GM23338 (cell line): ENCODE measurements at regions not wholly inside any gene's neighbourhood (a gene's known extent, or its start where the extent isn't known, plus 50 kb on each side); places are given as distances from the start of the nearest gene placed in this dataset.
A peak's percentile ranks its signal among the peaks of the same experiment; 100 is the strongest.
"Not testable (repeated sequence)": the region's sequence is repeated elsewhere in the genome, so short reads cannot be mapped to it uniquely, and the experiment has no call there.

Experiments used
- ATAC-seq: fragments of 200-7000 bp; cut with Tn5 transposase; 3 replicates; pipeline ENCODE4 v1.9.1; 2020
- DNase-seq: peaks from one replicate; pipeline ENCODE4 v3.0.0-alpha.2; 2015; ENCODE audit warnings: low spot score
- H2AFZ ChIP-seq: fragments of 200-600 bp; sonication (generic); 2 replicates; pipeline ENCODE4 v1.8.0; 2016; ENCODE audit warnings: antibody characterized with exemption, mild to moderate bottlenecking, moderate library complexity
- H3F3A ChIP-seq: fragments of 200-600 bp; sonication (generic); replicated peaks from 2 replicates; pipeline ENCODE4 v1.8.0; 2017; ENCODE audit warnings: antibody characterized with exemption, mixed run types, low read depth
- H3K27ac ChIP-seq: fragments of 200-600 bp; sonication (generic); 2 replicates; pipeline ENCODE4 v1.6.1; 2016; ENCODE audit warnings: low read depth
- H3K27me3 ChIP-seq: fragments of 200-600 bp; sonication (generic); 2 replicates; pipeline ENCODE4 v1.8.0; 2016; ENCODE audit warnings: mild to moderate bottlenecking, mixed run types, moderate library complexity; ENCODE audit not compliant: insufficient read depth
- H3K36me3 ChIP-seq: fragments of 200-600 bp; sonication (generic); 2 replicates; pipeline ENCODE4 v1.8.0; 2016; ENCODE audit warnings: mild to moderate bottlenecking; ENCODE audit not compliant: insufficient read depth
- H3K4me1 ChIP-seq: fragments of 200-600 bp; sonication (generic); 2 replicates; pipeline ENCODE4 v1.8.0; 2016; ENCODE audit warnings: mild to moderate bottlenecking, moderate library complexity; ENCODE audit not compliant: insufficient read depth
- H3K4me2 ChIP-seq: fragments of 200-600 bp; sonication (generic); 2 replicates; pipeline ENCODE4 v1.7.1; 2017; ENCODE audit warnings: mixed run types
- H3K4me3 ChIP-seq: fragments of 200-600 bp; sonication (generic); 2 replicates; pipeline ENCODE4 v1.6.1; 2016; ENCODE audit warnings: mixed run types
- H3K79me2 ChIP-seq: fragments of 200-600 bp; sonication (generic); replicated peaks from 2 replicates; pipeline ENCODE4 v1.8.0; 2017; ENCODE audit warnings: mild to moderate bottlenecking; ENCODE audit not compliant: insufficient read depth
- H3K9me2 ChIP-seq: fragments of 200-600 bp; sonication (generic); 2 replicates; pipeline ENCODE4 v1.8.0; 2017; ENCODE audit not compliant: insufficient read depth
- H4K20me1 ChIP-seq: fragments of 200-600 bp; sonication (generic); replicated peaks from 2 replicates; pipeline ENCODE4 v1.8.0; 2017; ENCODE audit warnings: mild to moderate bottlenecking; ENCODE audit not compliant: insufficient read depth
- H3K27ac Mint-ChIP-seq: 2 replicates; pipeline ENCODE4 v1.8.0; 2020; ENCODE audit warnings: inconsistent platforms, mild to moderate bottlenecking, moderate library complexity, mixed read lengths
- H3K27me3 Mint-ChIP-seq: 3 replicates; pipeline ENCODE4 v1.8.0; 2022; ENCODE audit warnings: low read depth, mild to moderate bottlenecking, moderate library complexity, mixed read lengths, inconsistent platforms; ENCODE audit not compliant: insufficient read depth, poor library complexity
- H3K36me3 Mint-ChIP-seq: 3 replicates; pipeline ENCODE4 v1.8.0; 2021; ENCODE audit warnings: low read depth, mild to moderate bottlenecking, inconsistent platforms, moderate library complexity, mixed read lengths
- H3K4me1 Mint-ChIP-seq: 3 replicates; pipeline ENCODE4 v1.8.0; 2020; ENCODE audit warnings: mild to moderate bottlenecking, inconsistent platforms, mixed read lengths
- H3K4me3 Mint-ChIP-seq: 3 replicates; pipeline ENCODE4 v1.8.0; 2021; ENCODE audit warnings: moderate library complexity, mild to moderate bottlenecking, inconsistent platforms, mixed read lengths
- H3K9me3 Mint-ChIP-seq: 3 replicates; pipeline ENCODE4 v1.8.0; 2020; ENCODE audit warnings: moderate library complexity, mild to moderate bottlenecking, inconsistent platforms, mixed read lengths
- CREB1 ChIP-seq: fragments of 250-450 bp; sonication (Bioruptor Pico); IDR thresholded peaks from 2 replicates; pipeline ENCODE4 v1.5.0; 2020; ENCODE audit warnings: low read depth, mild to moderate bottlenecking, moderate library complexity
- CTCF ChIP-seq, 2 experiments: fragments of 200-600 bp in 1 of 2; sonication (generic) in 1 of 2; conservative IDR thresholded peaks; 2 replicates each; pipeline versions ENCODE4 v1.5.1 to v1.6.1; 2016 to 2017; ENCODE audit warnings: antibody characterized with exemption in 2 of 2, low read depth in 2 of 2, mild to moderate bottlenecking in 2 of 2, moderate library complexity in 1 of 2
- EZH2 ChIP-seq: fragments of 200-600 bp; sonication (generic); IDR thresholded peaks from one replicate; pipeline ENCODE4 v1.8.0; 2017; ENCODE audit warnings: antibody characterized with exemption, mild to moderate bottlenecking, low read depth; ENCODE audit not compliant: unreplicated experiment
- EZH2phosphoT487 ChIP-seq: fragments of 200-600 bp; sonication (generic); IDR thresholded peaks from one replicate; pipeline ENCODE4 v1.8.1; 2018; ENCODE audit warnings: antibody characterized with exemption; ENCODE audit not compliant: unreplicated experiment
- POLR2AphosphoS5 ChIP-seq: IDR thresholded peaks from 2 replicates; pipeline ENCODE4 v1.6.1; 2016; ENCODE audit warnings: antibody characterized with exemption, low read depth
- ZNF331 ChIP-seq: fragments of 250-450 bp; sonication (Bioruptor Pico); IDR thresholded peaks from 2 replicates; pipeline ENCODE4 v1.5.0; 2020; ENCODE audit warnings: low read depth, mild to moderate bottlenecking, moderate library complexity

GRCh38 chr1:190942475-190942874 is 464.8 kb upstream of the BRINP3 start:
- Mint-ChIP-seq H3K36me3 (no peaks in the 10 kb centered on the region), H3K4me3 (no peak overlapping the region), H3K27ac (no peak overlapping the region), H3K27me3 (no peaks in the 10 kb centered on the region), H3K9me3 (no peaks in the 10 kb centered on the region), H3K4me1 (peaks cover 6% of the 10 kb centered on the region; the same call in 2 of the 3 replicates)
- no peak overlapping the region for H3K27ac ChIP-seq
- H3K79me2 ChIP-seq = no peaks in the 10 kb centered on the region
- no peaks in the 10 kb centered on the region for H4K20me1 ChIP-seq
- H3K36me3 ChIP-seq = no peaks in the 10 kb centered on the region
- ATAC-seq (no peak), DNase-seq (no peak)
- no peak for TF ChIP-seq EZH2phosphoT487
- TF ChIP-seq CREB1 (CRISPR knock-in tag) = no peak
- H3K4me3 ChIP-seq = no peak overlapping the region
- H3K27me3 ChIP-seq = no peaks in the 10 kb centered on the region
- no peak overlapping the region for H3K4me2 ChIP-seq
- H3K4me1 ChIP-seq = no peaks in the 10 kb centered on the region
- no peak overlapping the region for H2AFZ ChIP-seq
- H3K9me2 ChIP-seq = no peaks in the 10 kb centered on the region
- no peaks in the 10 kb centered on the region for H3F3A ChIP-seq

- not testable (repeated sequence) for H4K20me1 ChIP-seq, H3K79me2 ChIP-seq
Measured at GRCh38 chr1:190943722-190944121, 466.1 kb upstream of the BRINP3 start.

GRCh38 chr1:190949939-190950338 is 472.3 kb upstream of the BRINP3 start:
- no peaks in the 10 kb centered on the region for H3F3A ChIP-seq
- no peak overlapping the region for H3K4me2 ChIP-seq
- DNase-seq = no peak
- Mint-ChIP-seq H3K9me3 (no peaks in the 10 kb centered on the region), H3K27me3 (no peaks in the 10 kb centered on the region), H3K27ac (no peak overlapping the region), H3K4me3 (no peak overlapping the region), H3K36me3 (no peaks in the 10 kb centered on the region), H3K4me1 (peaks cover 14% of the 10 kb centered on the region; the same call in 2 of the 3 replicates)
- H3K36me3 ChIP-seq = no peaks in the 10 kb centered on the region
- H3K9me2 ChIP-seq = no peaks in the 10 kb centered on the region
- no peaks in the 10 kb centered on the region for H3K27me3 ChIP-seq
- no peak for TF ChIP-seq EZH2
- no peak for TF ChIP-seq CTCF (conservative IDR thresholded peaks at IDR 0.05; ENCODE audit: low read depth in 2 of 2)
- TF ChIP-seq ZNF331 (CRISPR knock-in tag) = no peak
- TF ChIP-seq EZH2phosphoT487 = no peak
- no peak for TF ChIP-seq POLR2AphosphoS5
- peaks cover 16% of the 10 kb centered on the region; the same call in 1 of the 2 replicates for H3K4me1 ChIP-seq
- peak; percentile 41; the same call in 2 of the 3 replicates for ATAC-seq
- peak overlapping the region; percentile 57; the same call in 1 of the 2 replicates for H2AFZ ChIP-seq
- H3K27ac ChIP-seq = no peak overlapping the region
- no peaks in the 10 kb centered on the region for H3K79me2 ChIP-seq
- H3K4me3 ChIP-seq = no peak overlapping the region
- H4K20me1 ChIP-seq = no peaks in the 10 kb centered on the region

More at GRCh38 chr1:190943722-190944121, 466.1 kb upstream of the BRINP3 start:
- H3K36me3 Mint-ChIP-seq, H3F3A ChIP-seq, H3K4me2 ChIP-seq, H3K27me3 ChIP-seq, H3K27ac Mint-ChIP-seq, H2AFZ ChIP-seq, H3K4me1 ChIP-seq, H3K9me3 Mint-ChIP-seq, H3K4me3 ChIP-seq, DNase-seq, ATAC-seq, H3K4me3 Mint-ChIP-seq, H3K36me3 ChIP-seq, H3K4me1 Mint-ChIP-seq, H3K27ac ChIP-seq, H3K9me2 ChIP-seq, H3K27me3 Mint-ChIP-seq: not testable (repeated sequence)
